Muscle layer of colon (tissue), 2 donors: ENCODE measurements at regions not wholly inside any gene's neighbourhood (a gene's known extent, or its start where the extent isn't known, plus 50 kb on each side); places are given as distances from the start of the nearest gene placed in this dataset.

Experiments used
- H3K27ac ChIP-seq: one replicate; pipeline ENCODE4 v1.7.0; 2013; ENCODE audit warnings: low read depth, mild to moderate bottlenecking, low read length, moderate library complexity
- H3K27me3 ChIP-seq, 2 donors: one replicate each; pipeline ENCODE4 v1.7.0; 2013; ENCODE audit warnings: low read length in 2 of 2, mild to moderate bottlenecking in 2 of 2; ENCODE audit not compliant: insufficient read depth in 2 of 2, control insufficient read depth in 1 of 2
- H3K36me3 ChIP-seq: one replicate; pipeline ENCODE4 v1.7.0; 2013; ENCODE audit warnings: mild to moderate bottlenecking, low read length; ENCODE audit not compliant: insufficient read depth
- H3K4me1 ChIP-seq: one replicate; pipeline ENCODE4 v1.7.0; 2013; ENCODE audit warnings: mild to moderate bottlenecking, low read length; ENCODE audit not compliant: insufficient read depth
- H3K4me3 ChIP-seq, 2 donors: one replicate each; pipeline ENCODE4 v1.7.0; 2013; ENCODE audit warnings: low read length in 2 of 2, low read depth in 1 of 2, mild to moderate bottlenecking in 1 of 2, moderate library complexity in 1 of 2
- H3K9ac ChIP-seq: one replicate; pipeline ENCODE4 v1.7.0; 2013; ENCODE audit warnings: low read length
- H3K9me3 ChIP-seq: one replicate; pipeline ENCODE4 v1.7.0; 2013; ENCODE audit warnings: mild to moderate bottlenecking, low read length
- donor health status: abdominal sarcoma.
- donor health status: Adenocarcinoma of cecum.

DNA sequence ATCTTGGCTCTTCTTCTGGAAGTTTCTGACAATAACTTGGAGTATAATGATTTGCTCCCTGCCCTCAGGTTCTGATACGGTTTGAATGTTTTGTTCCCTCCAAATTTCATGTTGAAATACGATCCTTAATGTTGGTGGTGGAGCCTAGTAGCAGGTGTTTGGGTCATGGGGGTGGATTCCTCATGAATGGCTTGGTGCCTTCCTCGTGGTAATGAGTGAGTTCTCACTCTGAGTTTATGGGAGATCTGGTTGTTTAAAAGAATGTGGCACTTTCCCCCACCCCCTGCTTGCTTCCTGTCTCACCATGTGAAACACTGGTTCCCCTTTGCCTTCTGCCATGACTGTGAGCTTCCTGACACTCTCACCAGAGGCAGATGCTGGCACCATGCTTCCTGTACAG, 103.0 kb upstream of the OSMR start:
- H3K4me1 ChIP-seq, result no peaks in the 10 kb centered on the region
- H3K9me3 ChIP-seq, result no peaks in the 10 kb centered on the region
- no peaks in the 10 kb centered on the region for H3K36me3 ChIP-seq
- H3K27me3 ChIP-seq, result no peaks in the 10 kb centered on the region
- no peak overlapping the region for H3K27ac ChIP-seq
- no peak overlapping the region for H3K9ac ChIP-seq
- H3K4me3 ChIP-seq, result no peak overlapping the region

DNA sequence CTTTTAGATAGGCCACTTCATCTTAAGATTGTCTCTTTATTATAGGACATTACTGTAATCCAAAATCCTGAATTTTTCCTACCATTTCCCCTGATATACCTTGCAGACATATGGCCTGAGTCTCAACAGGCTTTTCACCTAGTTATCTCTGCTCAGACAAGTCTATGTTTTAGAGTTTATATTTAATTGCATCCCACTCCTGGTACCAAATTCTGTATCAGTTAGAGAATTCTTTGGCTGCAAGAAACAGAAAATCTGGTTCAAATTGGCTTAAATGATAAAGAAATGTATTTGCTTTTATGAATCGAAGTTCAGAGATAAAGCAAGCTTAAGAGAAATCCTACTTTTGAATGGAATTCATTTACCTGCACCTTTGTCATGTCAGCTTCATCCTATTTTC, 102.2 kb upstream of the OSMR start:
- no peaks in the 10 kb centered on the region for H3K36me3 ChIP-seq
- no peak overlapping the region for H3K4me3 ChIP-seq
- no peaks in the 10 kb centered on the region for H3K27me3 ChIP-seq
- H3K9ac ChIP-seq, result no peak overlapping the region
- H3K4me1 ChIP-seq, result no peaks in the 10 kb centered on the region
- no peak overlapping the region for H3K27ac ChIP-seq
- no peaks in the 10 kb centered on the region for H3K9me3 ChIP-seq

DNA sequence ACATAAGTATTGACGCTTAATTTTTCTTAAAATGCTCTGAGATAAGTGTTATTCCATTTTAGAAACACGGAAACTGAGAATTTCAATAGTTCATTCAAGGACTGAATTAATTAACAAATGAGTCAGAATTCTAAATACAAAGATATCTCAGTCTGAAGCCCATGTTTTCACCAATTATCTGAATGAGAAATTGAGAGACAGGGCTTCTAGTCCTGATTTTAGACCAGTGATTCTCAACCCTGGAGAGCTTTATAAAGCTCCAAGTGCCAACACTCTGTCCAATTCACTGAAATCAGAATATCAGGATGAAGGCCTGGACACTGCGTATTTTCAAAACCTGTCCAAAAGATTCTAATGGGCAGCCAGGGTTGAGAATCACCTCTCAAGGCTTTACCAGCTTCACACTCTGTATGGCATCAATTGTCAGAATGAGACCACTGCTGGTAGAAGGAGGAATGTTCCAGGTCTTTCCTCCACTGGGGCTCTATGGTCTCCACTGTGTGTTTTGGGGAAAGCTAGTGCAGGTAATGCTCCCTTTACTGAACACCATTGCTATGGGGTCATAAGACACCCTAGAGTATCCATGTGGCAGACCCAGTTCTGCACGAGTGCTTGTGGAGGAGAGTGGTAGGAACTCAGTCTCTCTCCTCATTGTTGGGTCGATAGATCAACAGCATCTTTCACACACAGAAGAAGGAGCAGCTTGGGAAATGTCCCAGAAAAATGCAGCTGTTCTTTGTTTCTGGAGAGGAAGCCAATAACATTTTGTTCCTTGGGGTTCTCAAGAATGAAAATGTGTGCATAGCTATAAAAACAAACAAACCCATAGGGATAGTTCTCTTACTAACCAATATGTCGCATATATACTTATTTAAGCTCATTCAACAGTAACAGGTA, 99.7 kb upstream of the OSMR start:
- H3K9ac ChIP-seq, result no peak overlapping the region
- H3K27me3 ChIP-seq, result no peaks in the 10 kb centered on the region
- no peaks in the 10 kb centered on the region for H3K4me1 ChIP-seq
- H3K9me3 ChIP-seq, result no peaks in the 10 kb centered on the region
- no peak overlapping the region for H3K27ac ChIP-seq
- H3K4me3 ChIP-seq, result no peak overlapping the region
- H3K36me3 ChIP-seq, result no peaks in the 10 kb centered on the region

DNA sequence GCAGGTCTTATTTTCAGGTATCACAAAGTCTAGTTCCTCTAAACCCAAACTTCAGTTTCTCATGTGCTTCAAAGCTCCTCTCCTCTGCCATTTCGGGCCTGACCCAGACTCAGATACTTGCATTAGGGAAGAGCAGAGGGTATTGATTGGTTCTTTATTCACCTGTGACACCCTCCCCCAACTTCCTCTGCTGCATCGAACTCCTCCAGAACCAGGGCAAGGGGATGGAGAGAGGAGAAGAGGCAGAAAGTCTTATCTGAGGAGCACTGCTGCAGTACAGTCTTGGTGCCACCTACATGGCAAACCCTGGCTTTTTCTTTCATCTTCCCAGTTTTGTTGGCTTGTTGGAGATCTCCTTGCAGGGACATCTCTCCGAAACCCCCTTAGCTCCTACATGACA, 96.0 kb upstream of the OSMR start:
- Histone ChIP-seq H3K4me3 (no peak overlapping the region), H3K27me3 (no peaks in the 10 kb centered on the region), H3K4me1 (no peaks in the 10 kb centered on the region)

DNA sequence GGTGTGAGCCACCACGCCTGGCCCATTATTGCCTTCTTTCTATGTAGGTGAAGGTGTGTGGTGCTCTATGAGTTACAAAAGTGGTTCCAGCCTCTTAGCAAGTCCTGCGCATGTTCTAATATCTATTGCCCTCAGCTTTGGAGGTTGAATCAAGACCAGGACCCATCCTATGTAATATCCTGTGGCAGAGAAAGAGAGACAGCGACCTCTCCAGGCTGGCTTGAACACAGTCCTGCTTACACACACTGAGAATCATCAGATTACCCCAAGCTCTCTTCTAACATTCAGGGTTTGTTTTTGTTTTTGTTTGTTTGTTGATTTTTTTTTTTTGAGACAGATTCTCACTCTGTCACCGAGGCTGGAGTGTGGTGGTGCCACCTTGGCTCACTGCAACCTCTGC, 94.7 kb upstream of the OSMR start:
- H3K9me3 ChIP-seq, result no peaks in the 10 kb centered on the region
- no peaks in the 10 kb centered on the region for H3K4me1 ChIP-seq
- no peak overlapping the region for H3K27ac ChIP-seq
- no peak overlapping the region for H3K4me3 ChIP-seq
- no peaks in the 10 kb centered on the region for H3K27me3 ChIP-seq
- H3K9ac ChIP-seq, result no peak overlapping the region
- no peaks in the 10 kb centered on the region for H3K36me3 ChIP-seq

More for the DNA sequence above, 96.0 kb upstream of the OSMR start:
- no peaks in the 10 kb centered on the region for H3K9me3 ChIP-seq
- no peak overlapping the region for H3K9ac ChIP-seq
- no peaks in the 10 kb centered on the region for H3K36me3 ChIP-seq
- no peak overlapping the region for H3K27ac ChIP-seq

DNA sequence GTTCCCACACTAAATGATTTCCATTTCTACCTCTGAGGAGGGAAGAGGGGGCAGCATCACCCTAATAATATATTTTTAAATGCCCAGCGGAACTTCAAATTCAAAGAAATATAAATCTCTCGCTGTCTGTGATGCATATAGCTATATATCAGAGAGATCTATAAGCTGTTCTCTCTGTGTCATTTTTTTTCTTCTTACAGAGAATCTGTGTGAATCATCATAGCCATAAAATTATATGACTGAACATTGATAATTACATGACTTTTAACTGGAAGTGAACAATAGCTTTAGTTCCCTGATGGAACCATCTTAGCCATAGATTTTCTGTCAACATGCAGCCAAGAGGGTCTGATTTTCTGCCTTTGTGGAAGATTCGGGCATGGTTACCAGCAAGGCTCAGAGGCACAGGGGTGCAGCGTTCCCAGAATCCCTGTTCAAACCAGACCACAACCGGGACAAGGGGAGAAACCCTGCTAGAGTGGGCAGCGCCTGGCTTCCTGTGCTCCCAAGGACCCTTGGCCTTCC, 93.7 kb upstream of the OSMR start:
- no peaks in the 10 kb centered on the region for H3K36me3 ChIP-seq
- H3K9me3 ChIP-seq, result no peaks in the 10 kb centered on the region
- no peaks in the 10 kb centered on the region for H3K4me1 ChIP-seq
- H3K4me3 ChIP-seq, result no peak overlapping the region
- no peaks in the 10 kb centered on the region for H3K27me3 ChIP-seq
- H3K9ac ChIP-seq, result no peak overlapping the region
- no peak overlapping the region for H3K27ac ChIP-seq

DNA sequence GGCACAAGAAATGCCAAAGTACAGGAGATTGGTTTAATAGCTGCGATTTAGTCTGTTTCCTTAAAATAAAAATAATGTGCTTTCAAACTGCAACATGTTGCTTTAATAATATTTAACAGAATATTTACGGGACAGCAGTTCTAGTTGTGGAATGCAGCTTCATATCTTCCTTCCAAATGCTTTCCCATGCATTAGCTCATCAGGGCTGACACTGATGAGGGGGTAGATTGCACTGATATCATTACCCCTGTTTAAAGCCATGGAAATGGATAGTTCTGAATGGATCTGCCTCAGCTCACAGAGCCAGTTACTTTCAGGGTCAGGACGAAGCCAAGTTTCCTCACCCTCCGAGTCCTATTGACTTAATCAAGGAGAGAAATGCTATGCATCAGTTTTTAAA, 93.2 kb upstream of the OSMR start:
- Histone ChIP-seq H3K4me3 (no peak overlapping the region), H3K27ac (no peak overlapping the region), H3K4me1 (peaks cover 4% of the 10 kb centered on the region), H3K9ac (no peak overlapping the region), H3K27me3 (no peaks in the 10 kb centered on the region), H3K36me3 (no peaks in the 10 kb centered on the region), H3K9me3 (no peaks in the 10 kb centered on the region)

DNA sequence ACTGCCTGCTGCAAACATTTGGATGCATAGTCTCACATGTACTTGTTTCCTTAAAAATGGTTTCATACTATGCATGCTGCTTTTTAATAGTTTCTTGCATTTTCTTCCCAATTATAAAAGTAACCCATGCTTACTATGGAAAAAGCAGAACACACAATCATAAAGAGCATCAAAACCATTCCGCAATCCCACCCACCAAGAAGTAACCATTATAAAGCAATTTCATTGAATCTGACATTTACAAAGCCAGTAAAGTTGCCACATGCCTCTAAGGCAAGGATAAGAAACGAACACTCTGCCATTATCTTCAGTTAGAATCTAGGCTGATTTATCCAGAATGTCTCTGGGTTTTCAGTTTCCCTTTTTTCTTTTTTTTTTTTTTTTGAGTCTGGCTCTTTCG, 92.7 kb upstream of the OSMR start:
- no peak overlapping the region for H3K9ac ChIP-seq
- H3K4me1 ChIP-seq, result peaks cover 9% of the 10 kb centered on the region
- no peaks in the 10 kb centered on the region for H3K27me3 ChIP-seq
- H3K4me3 ChIP-seq, result no peak overlapping the region
- no peaks in the 10 kb centered on the region for H3K9me3 ChIP-seq
- H3K27ac ChIP-seq, result no peak overlapping the region
- no peaks in the 10 kb centered on the region for H3K36me3 ChIP-seq

DNA sequence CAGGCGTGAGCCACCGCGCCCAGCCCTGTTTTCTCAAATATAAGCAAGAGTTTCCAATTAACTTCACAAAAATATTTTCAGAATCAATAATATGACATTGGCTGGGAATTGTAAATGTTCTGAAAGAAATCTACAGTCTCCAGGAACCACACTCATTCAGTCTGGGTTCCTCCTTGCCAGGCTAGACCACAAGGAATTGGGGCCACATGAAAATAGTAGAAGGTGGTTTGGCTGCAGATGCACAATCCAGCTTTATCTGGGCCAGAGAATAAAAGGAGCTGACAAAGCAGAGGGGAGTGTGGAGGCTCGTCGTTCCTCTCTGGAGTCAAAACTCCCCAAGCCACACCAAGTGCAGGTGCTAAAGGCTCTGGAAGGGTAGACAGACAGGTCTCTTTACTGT, 92.0 kb upstream of the OSMR start:
- no peak overlapping the region for H3K4me3 ChIP-seq
- H3K9ac ChIP-seq, result no peak overlapping the region
- H3K36me3 ChIP-seq, result no peaks in the 10 kb centered on the region
- no peaks in the 10 kb centered on the region for H3K27me3 ChIP-seq
- H3K4me1 ChIP-seq, result peaks cover 14% of the 10 kb centered on the region
- no peak overlapping the region for H3K27ac ChIP-seq
- no peaks in the 10 kb centered on the region for H3K9me3 ChIP-seq

DNA sequence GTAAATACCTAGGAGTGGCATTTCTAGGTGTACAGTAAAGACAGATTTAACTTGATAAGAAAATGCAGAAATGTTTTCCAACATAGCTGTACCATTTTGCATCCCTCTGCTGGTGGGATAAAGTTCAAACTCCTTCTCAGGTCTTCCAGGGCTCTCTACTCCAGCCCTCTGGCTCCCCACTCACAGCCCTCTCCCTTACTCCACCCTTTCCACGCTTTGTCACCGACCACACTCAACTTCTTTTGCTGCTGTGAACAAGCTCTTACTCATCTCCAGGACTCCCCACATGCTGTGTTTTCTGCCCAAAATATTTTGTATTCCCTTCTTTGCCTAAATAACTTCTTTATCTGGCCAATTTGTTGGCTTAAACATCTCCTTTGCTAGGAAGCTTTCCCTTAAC, 90.6 kb upstream of the OSMR start:
- Histone ChIP-seq H3K36me3 (no peaks in the 10 kb centered on the region), H3K9me3 (no peaks in the 10 kb centered on the region), H3K4me1 (peaks cover 20% of the 10 kb centered on the region), H3K9ac (no peak overlapping the region), H3K27ac (no peak overlapping the region), H3K4me3 (no peak overlapping the region), H3K27me3 (no peaks in the 10 kb centered on the region)

DNA sequence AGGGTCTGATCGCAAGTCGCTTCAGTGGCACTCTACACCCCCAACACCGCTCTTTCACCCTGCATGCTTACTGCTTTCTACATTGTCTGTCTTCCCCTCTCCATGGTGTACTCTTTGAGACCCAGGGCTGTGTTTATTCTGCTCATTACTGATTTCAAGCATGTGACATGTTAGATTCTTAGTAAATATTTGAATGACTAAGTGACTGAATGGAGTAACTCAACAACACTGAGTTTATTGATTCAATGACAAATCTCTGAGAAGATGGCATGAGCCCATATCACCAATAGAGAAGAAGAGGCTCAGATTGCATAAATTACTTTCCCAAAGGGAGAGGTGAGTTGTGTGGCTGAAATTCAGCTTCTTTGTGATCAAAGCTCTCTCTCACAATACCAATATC, 89.7 kb upstream of the OSMR start:
- no peak overlapping the region for H3K9ac ChIP-seq
- H3K36me3 ChIP-seq, result no peaks in the 10 kb centered on the region
- peaks cover 20% of the 10 kb centered on the region for H3K4me1 ChIP-seq
- H3K27me3 ChIP-seq, result no peaks in the 10 kb centered on the region
- H3K27ac ChIP-seq, result no peak overlapping the region
- H3K4me3 ChIP-seq, result no peak overlapping the region
- no peaks in the 10 kb centered on the region for H3K9me3 ChIP-seq
